Spleen (tissue), 7 donors: ENCODE measurements at regions not wholly inside any gene's neighbourhood (a gene's known extent, or its start where the extent isn't known, plus 50 kb on each side); places are given as distances from the start of the nearest gene placed in this dataset.

Experiments
- CTCF ChIP-seq, 11 experiments: fragments of 200-600 bp in 7 of 11; fragments of 450-650 bp in 4 of 11; sonication (generic) in 4 of 11; IDR thresholded peaks in 8 of 11; conservative IDR thresholded peaks in 3 of 11; 1 replicate in 7 of 11; 2 replicates in 4 of 11; pipeline versions ENCODE4 v1.4.0 to v1.8.0; 2016 to 2021; ENCODE audit warnings: antibody characterized with exemption in 11 of 11, inconsistent platforms in 4 of 11, mild to moderate bottlenecking in 1 of 11
- POLR2A ChIP-seq, 3 donors: fragments of 450-650 bp; IDR thresholded peaks; one replicate each; pipeline ENCODE4 v1.5.1; 2017; ENCODE audit warnings: antibody characterized with exemption in 3 of 3, mild to moderate bottlenecking in 1 of 3
- POLR2AphosphoS5 ChIP-seq, 3 donors: sonication (generic); formaldehyde crosslinking; IDR thresholded peaks; one replicate each; pipeline ENCODE4 v1.5.1; 2017; ENCODE audit warnings: antibody characterized with exemption in 3 of 3
- donor health status: DM: no; HTN: no; CAD: no; lungs with moderate emphysema.
- donor health status: DM: no; HTN: no; CAD: no.
- donor health status: DM: no; HTN: no; CAD: no.

- TF ChIP-seq CTCF (IDR thresholded peaks at IDR 0.05 in 8 of 11, conservative IDR thresholded peaks at IDR 0.05 in 3 of 11) (no peak), POLR2AphosphoS5 (IDR thresholded peaks at IDR 0.05) (no peak), POLR2A (IDR thresholded peaks at IDR 0.05) (no peak)
Observed at GRCh38 chr16:9447699-9448098, 356.3 kb downstream of the HAPSTR1 start.
